DND-41 (cell line): ENCODE measurements at regions not wholly inside any gene's neighbourhood (a gene's known extent, or its start where the extent isn't known, plus 50 kb on each side); places are given as distances from the start of the nearest gene placed in this dataset.

ENCODE experiments used
- ATAC-seq: fragments of 200-7000 bp; cut with Tn5 transposase; 3 replicates; pipeline ENCODE4 v1.9.1; 2021; ENCODE audit warnings: low read depth; ENCODE audit not compliant: insufficient read depth
- DNase-seq: peaks from one replicate; pipeline ENCODE4 v3.0.0-alpha.2; 2020
- H2AFZ ChIP-seq: 2 replicates; pipeline ENCODE4 v1.6.0; 2012; ENCODE audit warnings: low read depth, low read length
- H3K27ac ChIP-seq: 2 replicates; pipeline ENCODE4 v1.5.1; 2012; ENCODE audit warnings: low read length, inconsistent platforms
- H3K27me3 ChIP-seq: fragments of 200-600 bp; sonication (generic); 2 replicates; pipeline ENCODE4 v1.6.0; 2012; ENCODE audit warnings: low read length, mild to moderate bottlenecking, inconsistent platforms; ENCODE audit not compliant: insufficient read depth, poor library complexity
- H3K36me3 ChIP-seq: 2 replicates; pipeline ENCODE4 v1.5.1; 2012; ENCODE audit warnings: low read length, inconsistent platforms; ENCODE audit not compliant: insufficient read depth
- H3K4me1 ChIP-seq: 2 replicates; pipeline ENCODE4 v1.5.1; 2012; ENCODE audit warnings: mild to moderate bottlenecking, low read length; ENCODE audit not compliant: insufficient read depth
- H3K4me2 ChIP-seq: 2 replicates; pipeline ENCODE4 v1.6.0; 2012; ENCODE audit warnings: mild to moderate bottlenecking, moderate library complexity, low read length, inconsistent platforms; ENCODE audit not compliant: insufficient read depth
- H3K4me3 ChIP-seq, 2 experiments: fragments of 200-600 bp in 1 of 2; shearing (Covaris generic) in 1 of 2; 2 replicates each; pipeline ENCODE4 v1.5.1; 2012 to 2016; ENCODE audit warnings: inconsistent platforms in 2 of 2, low read length in 2 of 2, mild to moderate bottlenecking in 2 of 2, low read depth in 1 of 2, moderate library complexity in 1 of 2
- H3K79me2 ChIP-seq: 2 replicates; pipeline ENCODE4 v1.6.0; 2012; ENCODE audit warnings: low read length, inconsistent platforms; ENCODE audit not compliant: insufficient read depth
- H3K9ac ChIP-seq: 2 replicates; pipeline ENCODE4 v1.6.0; 2012; ENCODE audit warnings: low read depth, mild to moderate bottlenecking, inconsistent platforms, low read length, moderate library complexity
- H3K9me3 ChIP-seq: 2 replicates; pipeline ENCODE4 v1.5.1; 2012; ENCODE audit warnings: low read length, moderate library complexity, mild to moderate bottlenecking, inconsistent platforms; ENCODE audit not compliant: insufficient read depth, severe bottlenecking
- H4K20me1 ChIP-seq: 2 replicates; pipeline ENCODE4 v1.6.0; 2012; ENCODE audit warnings: low read length; ENCODE audit not compliant: insufficient read depth
- EZH2 ChIP-seq: IDR thresholded peaks from 3 replicates; pipeline ENCODE4 v1.6.1; 2012; ENCODE audit warnings: borderline replicate concordance, low read depth, mild to moderate bottlenecking, moderate library complexity, low read length, inconsistent platforms; ENCODE audit not compliant: severe bottlenecking
- TF ChIP-seq, protein P1 (sequence below): IDR thresholded peaks from 2 replicates; pipeline ENCODE4 v1.5.1; 2012; ENCODE audit warnings: borderline replicate concordance, low read length, moderate library complexity, mild to moderate bottlenecking; ENCODE audit not compliant: poor library complexity, severe bottlenecking; ENCODE audit errors: extremely low read depth

- ATAC-seq (no peak), DNase-seq (no peak)
- H3K27ac ChIP-seq: no peak overlapping the region
- H3K4me1 ChIP-seq: no peaks in the 10 kb centered on the region
- no peaks in the 10 kb centered on the region for H3K9me3 ChIP-seq
- no peak overlapping the region for H3K9ac ChIP-seq
- no peaks in the 10 kb centered on the region for H3K36me3 ChIP-seq
- no peak overlapping the region for H2AFZ ChIP-seq
- no peaks in the 10 kb centered on the region for H4K20me1 ChIP-seq
- H3K4me3 ChIP-seq: no peak overlapping the region
- TF ChIP-seq EZH2: no peak
- TF ChIP-seq, protein P1, sequence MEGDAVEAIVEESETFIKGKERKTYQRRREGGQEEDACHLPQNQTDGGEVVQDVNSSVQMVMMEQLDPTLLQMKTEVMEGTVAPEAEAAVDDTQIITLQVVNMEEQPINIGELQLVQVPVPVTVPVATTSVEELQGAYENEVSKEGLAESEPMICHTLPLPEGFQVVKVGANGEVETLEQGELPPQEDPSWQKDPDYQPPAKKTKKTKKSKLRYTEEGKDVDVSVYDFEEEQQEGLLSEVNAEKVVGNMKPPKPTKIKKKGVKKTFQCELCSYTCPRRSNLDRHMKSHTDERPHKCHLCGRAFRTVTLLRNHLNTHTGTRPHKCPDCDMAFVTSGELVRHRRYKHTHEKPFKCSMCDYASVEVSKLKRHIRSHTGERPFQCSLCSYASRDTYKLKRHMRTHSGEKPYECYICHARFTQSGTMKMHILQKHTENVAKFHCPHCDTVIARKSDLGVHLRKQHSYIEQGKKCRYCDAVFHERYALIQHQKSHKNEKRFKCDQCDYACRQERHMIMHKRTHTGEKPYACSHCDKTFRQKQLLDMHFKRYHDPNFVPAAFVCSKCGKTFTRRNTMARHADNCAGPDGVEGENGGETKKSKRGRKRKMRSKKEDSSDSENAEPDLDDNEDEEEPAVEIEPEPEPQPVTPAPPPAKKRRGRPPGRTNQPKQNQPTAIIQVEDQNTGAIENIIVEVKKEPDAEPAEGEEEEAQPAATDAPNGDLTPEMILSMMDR: no peak
- H3K27me3 ChIP-seq: no peaks in the 10 kb centered on the region
- H3K79me2 ChIP-seq: no peaks in the 10 kb centered on the region
- no peak overlapping the region for H3K4me2 ChIP-seq
Measured at GRCh38 chr22:27596133-27596870, 205.3 kb downstream of the MN1 start.

GRCh38 chr22:27597703-27598444 is 203.7 kb downstream of the MN1 start:
- Histone ChIP-seq H3K9me3 (no peaks in the 10 kb centered on the region), H4K20me1 (no peaks in the 10 kb centered on the region), H3K36me3 (no peaks in the 10 kb centered on the region), H3K4me3 (no peak overlapping the region), H3K4me2 (no peak overlapping the region), H3K9ac (no peak overlapping the region), H3K27ac (no peak overlapping the region), H3K27me3 (no peaks in the 10 kb centered on the region), H2AFZ (no peak overlapping the region), H3K79me2 (no peaks in the 10 kb centered on the region), H3K4me1 (no peaks in the 10 kb centered on the region)
- DNase-seq: no peak
- no peak for ATAC-seq
- TF ChIP-seq, protein P1: no peak
- TF ChIP-seq EZH2: no peak

GRCh38 chr22:27598792-27599191 is 202.8 kb downstream of the MN1 start:
- Histone ChIP-seq H3K4me2 (no peak overlapping the region), H3K79me2 (no peaks in the 10 kb centered on the region), H3K9me3 (no peaks in the 10 kb centered on the region), H3K36me3 (no peaks in the 10 kb centered on the region), H3K27ac (no peak overlapping the region), H3K9ac (no peak overlapping the region), H3K27me3 (no peaks in the 10 kb centered on the region), H2AFZ (no peak overlapping the region), H3K4me1 (no peaks in the 10 kb centered on the region), H3K4me3 (no peak overlapping the region), H4K20me1 (no peaks in the 10 kb centered on the region)
- TF ChIP-seq, protein P1: no peak
- ATAC-seq: no peak
- no peak for DNase-seq
